ENCODE measurements at regions not wholly inside any gene's neighbourhood (a gene's known extent, or its start where the extent isn't known, plus 50 kb on each side); places are given as distances from the start of the nearest gene placed in this dataset.

DNA sequence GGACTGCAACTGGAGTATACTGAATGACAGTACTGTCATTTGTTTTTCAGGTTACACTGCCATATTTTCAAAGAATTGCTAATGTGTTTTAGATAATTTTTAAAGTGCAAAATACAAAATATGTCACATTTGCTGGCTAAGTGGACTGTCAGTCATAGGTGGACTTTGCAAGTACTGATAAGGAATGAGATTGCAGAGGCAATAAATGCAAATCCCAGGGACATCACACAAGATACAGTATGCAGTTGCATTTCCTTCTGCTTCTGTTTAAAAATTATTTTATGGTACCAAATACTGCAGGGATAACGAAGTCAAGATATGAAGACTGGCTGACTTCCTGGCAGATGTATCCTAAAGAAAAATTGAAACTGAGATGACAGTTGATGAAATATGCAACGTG is 237.6 kb upstream of the MAGI2 start:
- no peak overlapping the region for H3K27ac Mint-ChIP-seq
- intact Hi-C loops (cut with DNase I, micrococcal nuclease), result no loop called here
- H3K4me1 Mint-ChIP-seq, result no peaks in the 10 kb centered on the region
- CTCF ChIA-PET, result no interaction called here
- POLR2A ChIA-PET, result no interaction called here
- no peaks in the 10 kb centered on the region for H3K36me3 Mint-ChIP-seq (ENCODE audit: low read depth)
- no peaks in the 10 kb centered on the region for H3K27me3 Mint-ChIP-seq
- DNase-seq, result no peak
- no peak for ATAC-seq
- peaks cover 2% of the 10 kb centered on the region for H3K9me3 Mint-ChIP-seq (ENCODE audit: low read depth)
- H3K4me3 Mint-ChIP-seq, result no peak overlapping the region

- Mint-ChIP-seq H3K27ac (no peak overlapping the region), H3K9me3 (ENCODE audit: low read depth) (peaks cover 2% of the 10 kb centered on the region), H3K4me3 (no peak overlapping the region), H3K4me1 (no peaks in the 10 kb centered on the region), H3K36me3 (ENCODE audit: low read depth) (no peaks in the 10 kb centered on the region), H3K27me3 (no peaks in the 10 kb centered on the region)
- ATAC-seq (no peak), DNase-seq (no peak)
- intact Hi-C loops (cut with DNase I, micrococcal nuclease), result no loop called here
- POLR2A ChIA-PET, result no interaction called here
- CTCF ChIA-PET, result no interaction called here
Measured at GRCh38 chr7:79684384-79684783, 230.9 kb upstream of the MAGI2 start.

GRCh38 chr7:79683916-79684315 is 230.4 kb upstream of the MAGI2 start:
- Mint-ChIP-seq H3K4me1 (no peaks in the 10 kb centered on the region), H3K4me3 (no peak overlapping the region), H3K27ac (no peak overlapping the region), H3K9me3 (ENCODE audit: low read depth) (peaks cover 2% of the 10 kb centered on the region), H3K36me3 (ENCODE audit: low read depth) (no peaks in the 10 kb centered on the region), H3K27me3 (no peaks in the 10 kb centered on the region)
- ChIA-PET CTCF (no interaction called here), POLR2A (no interaction called here)
- ATAC-seq, result no peak
- no peak for DNase-seq
- intact Hi-C loops (cut with DNase I, micrococcal nuclease), result no loop called here

GRCh38 chr7:79683185-79683890 is 229.9 kb upstream of the MAGI2 start:
- Mint-ChIP-seq H3K36me3 (ENCODE audit: low read depth) (no peaks in the 10 kb centered on the region), H3K9me3 (ENCODE audit: low read depth) (peaks cover 2% of the 10 kb centered on the region), H3K4me3 (no peak overlapping the region), H3K27ac (no peak overlapping the region), H3K27me3 (no peaks in the 10 kb centered on the region), H3K4me1 (no peaks in the 10 kb centered on the region)
- ChIA-PET CTCF (no interaction called here), POLR2A (no interaction called here)
- DNase-seq (no peak), ATAC-seq (no peak)
- intact Hi-C loops (cut with DNase I, micrococcal nuclease), result no loop called here

DNA sequence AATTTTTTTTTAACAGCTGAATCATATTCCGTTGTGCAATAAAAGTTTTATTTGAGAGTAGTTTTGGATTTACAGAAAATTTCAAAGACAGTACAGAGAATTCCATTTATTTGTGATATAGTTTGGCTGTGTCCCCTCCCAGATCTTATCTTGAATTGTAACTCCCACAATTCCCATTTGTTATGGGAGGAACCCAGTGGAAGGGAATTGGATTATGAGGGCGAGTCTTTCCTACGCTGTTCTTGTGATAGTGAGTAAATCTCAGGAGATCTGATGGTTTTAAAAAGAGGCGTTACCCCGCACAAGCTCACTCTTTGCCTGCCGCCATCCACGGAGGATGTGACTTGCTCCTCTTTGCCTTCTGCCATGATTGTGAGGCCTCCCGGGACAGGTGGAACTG is 228.0 kb upstream of the MAGI2 start:
- POLR2A ChIA-PET, result no interaction called here

GRCh38 chr7:79673969-79674368 is 220.5 kb upstream of the MAGI2 start:
- H3K27ac Mint-ChIP-seq, result no peak overlapping the region
- DNase-seq (no peak), ATAC-seq (no peak)
- no peaks in the 10 kb centered on the region for H3K27me3 Mint-ChIP-seq
- H3K4me1 Mint-ChIP-seq, result no peaks in the 10 kb centered on the region
- no peaks in the 10 kb centered on the region for H3K36me3 Mint-ChIP-seq (ENCODE audit: low read depth)
- no peak overlapping the region for H3K4me3 Mint-ChIP-seq
- intact Hi-C loops (cut with DNase I, micrococcal nuclease), result no loop called here
- ChIA-PET POLR2A (no interaction called here), CTCF (interaction anchor here (0.7 kb wide), 1 partner anchor 115 kb away, joined by 3 read pairs; no protein-coding TSS in a partner anchor)
- peaks cover 9% of the 10 kb centered on the region for H3K9me3 Mint-ChIP-seq (ENCODE audit: low read depth)

More for the DNA sequence above, 228.0 kb upstream of the MAGI2 start:
- Mint-ChIP-seq H3K4me3 (no peak overlapping the region), H3K4me1 (no peaks in the 10 kb centered on the region), H3K27ac (no peak overlapping the region), H3K27me3 (no peaks in the 10 kb centered on the region), H3K36me3 (ENCODE audit: low read depth) (no peaks in the 10 kb centered on the region), H3K9me3 (ENCODE audit: low read depth) (peaks cover 2% of the 10 kb centered on the region)
- ATAC-seq, result no peak
- intact Hi-C loops (cut with DNase I, micrococcal nuclease), result no loop called here
- CTCF ChIA-PET, result no interaction called here
- no peak for DNase-seq

DNA sequence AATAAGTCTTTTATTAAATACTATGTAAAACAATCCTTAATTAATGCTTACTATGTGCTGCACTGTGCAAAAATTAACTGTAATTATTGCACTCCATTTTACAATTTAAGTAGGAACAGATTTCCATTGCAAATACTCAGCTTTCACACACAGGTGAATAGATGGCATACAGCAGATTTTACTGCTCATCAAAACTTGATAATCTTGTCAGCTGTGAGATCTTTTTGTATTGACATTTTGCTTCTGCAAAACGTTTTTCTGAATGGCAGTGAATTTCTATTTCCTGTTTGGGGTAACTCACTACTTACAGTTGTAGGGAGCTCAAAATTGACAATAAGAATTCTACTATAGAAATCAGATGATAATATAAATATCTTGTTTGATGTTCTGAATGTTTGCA is 220.0 kb upstream of the MAGI2 start:
- ChIA-PET POLR2A (no interaction called here), CTCF (no interaction called here)
- Mint-ChIP-seq H3K9me3 (ENCODE audit: low read depth) (peaks cover 9% of the 10 kb centered on the region), H3K4me1 (no peaks in the 10 kb centered on the region), H3K27ac (no peak overlapping the region), H3K27me3 (no peaks in the 10 kb centered on the region), H3K4me3 (no peak overlapping the region), H3K36me3 (ENCODE audit: low read depth) (no peaks in the 10 kb centered on the region)
- no peak for DNase-seq
- intact Hi-C loops (cut with DNase I, micrococcal nuclease), result no loop called here
- no peak for ATAC-seq

DNA sequence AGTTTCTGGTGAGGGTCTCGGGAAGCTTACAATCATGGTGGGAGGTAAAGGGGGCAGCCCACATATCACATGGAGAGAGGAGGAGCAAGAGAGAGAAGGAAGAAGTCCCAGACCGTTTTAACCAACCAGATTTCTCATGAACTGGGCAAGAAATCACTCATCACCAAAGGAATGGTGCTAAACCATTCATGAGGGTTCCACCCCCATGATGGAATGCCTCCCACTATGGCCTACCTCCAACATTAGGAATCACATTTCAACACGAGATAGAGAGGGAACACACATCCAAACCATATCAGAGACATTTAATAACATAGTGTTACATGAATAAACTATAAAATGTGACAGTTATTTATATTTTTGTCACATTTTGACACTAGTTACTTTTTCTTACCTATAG is 214.8 kb upstream of the MAGI2 start:
- no peaks in the 10 kb centered on the region for H3K36me3 Mint-ChIP-seq (ENCODE audit: low read depth)
- no peaks in the 10 kb centered on the region for H3K4me1 Mint-ChIP-seq
- H3K27ac Mint-ChIP-seq, result no peak overlapping the region
- POLR2A ChIA-PET, result no interaction called here
- H3K27me3 Mint-ChIP-seq, result no peaks in the 10 kb centered on the region
- CTCF ChIA-PET, result no interaction called here
- H3K4me3 Mint-ChIP-seq, result no peak overlapping the region
- DNase-seq (no peak), ATAC-seq (no peak)
- peaks cover 9% of the 10 kb centered on the region for H3K9me3 Mint-ChIP-seq (ENCODE audit: low read depth)
- intact Hi-C loops (cut with DNase I, micrococcal nuclease), result no loop called here

GRCh38 chr7:79666472-79666871 is 213.0 kb upstream of the MAGI2 start:
- Mint-ChIP-seq H3K36me3 (ENCODE audit: low read depth) (no peaks in the 10 kb centered on the region), H3K4me3 (no peak overlapping the region), H3K27ac (no peak overlapping the region), H3K9me3 (ENCODE audit: low read depth) (peaks cover 7% of the 10 kb centered on the region), H3K4me1 (no peaks in the 10 kb centered on the region), H3K27me3 (no peaks in the 10 kb centered on the region)
- intact Hi-C loops (cut with DNase I, micrococcal nuclease), result no loop called here
- ChIA-PET POLR2A (no interaction called here), CTCF (no interaction called here)
- DNase-seq (no peak), ATAC-seq (no peak)

DNA sequence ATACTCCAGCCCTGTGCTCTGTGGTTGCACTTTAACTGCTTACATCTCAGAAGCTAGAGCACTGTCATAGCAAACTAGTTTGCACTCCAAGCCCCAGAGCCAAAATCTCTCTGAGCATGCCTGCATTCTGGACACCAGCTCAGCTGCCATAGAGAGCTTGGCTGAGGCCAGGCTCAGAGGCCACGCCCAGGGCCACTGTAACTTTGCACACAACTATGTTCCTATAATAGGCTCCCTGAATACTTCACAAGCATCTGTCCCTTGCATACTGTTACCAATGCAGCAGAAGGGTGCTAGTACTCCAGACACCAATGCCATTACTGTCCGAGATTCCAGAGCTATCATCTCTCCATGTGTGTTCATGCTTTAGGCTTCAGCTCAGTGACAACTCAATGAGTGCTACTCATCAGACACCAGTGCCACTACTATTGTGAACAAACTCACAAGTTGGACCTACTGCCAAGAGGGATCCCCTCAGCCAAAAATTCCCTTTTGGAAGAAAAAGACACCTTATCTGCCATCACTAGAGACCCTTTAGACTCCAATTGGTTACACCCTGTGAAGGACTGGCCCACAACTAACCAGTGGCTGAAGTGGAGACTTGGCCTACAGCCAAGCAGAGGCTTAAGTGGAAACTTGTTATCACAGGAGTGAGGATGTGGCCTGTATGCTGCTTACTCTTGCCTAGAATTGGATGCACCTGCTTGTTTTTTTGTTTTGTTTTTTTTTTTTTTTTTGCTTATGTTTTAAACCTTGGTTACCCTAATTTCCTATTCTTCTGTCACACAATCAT is 211.6 kb upstream of the MAGI2 start:
- H3K27ac Mint-ChIP-seq, result no peak overlapping the region
- ChIA-PET POLR2A (no interaction called here), CTCF (no interaction called here)
- no peaks in the 10 kb centered on the region for H3K27me3 Mint-ChIP-seq
- intact Hi-C loops (cut with DNase I, micrococcal nuclease), result no loop called here
- no peaks in the 10 kb centered on the region for H3K36me3 Mint-ChIP-seq (ENCODE audit: low read depth)
- no peak overlapping the region for H3K4me3 Mint-ChIP-seq
- no peak for ATAC-seq
- peaks cover 5% of the 10 kb centered on the region for H3K9me3 Mint-ChIP-seq (ENCODE audit: low read depth)
- H3K4me1 Mint-ChIP-seq, result no peaks in the 10 kb centered on the region
- no peak for DNase-seq

DNA sequence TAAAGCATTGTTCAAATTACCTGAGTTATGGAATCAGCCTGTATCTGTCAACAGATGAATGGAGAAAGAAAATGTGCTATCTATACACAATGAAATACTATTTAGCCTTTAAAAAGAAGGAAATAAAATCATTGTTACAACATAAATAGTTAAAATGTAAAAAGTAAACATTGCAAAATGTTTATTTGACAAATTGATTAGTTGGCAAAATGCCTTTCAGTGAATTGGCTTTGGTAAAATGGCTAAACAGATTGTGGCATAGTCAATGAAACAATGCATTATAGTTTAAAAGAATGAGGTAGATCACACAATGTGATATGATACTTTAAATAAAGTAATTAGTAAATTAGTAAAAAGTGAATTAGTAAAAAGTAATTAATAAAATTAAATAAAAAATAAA is 204.8 kb upstream of the MAGI2 start:
- DNase-seq (no peak), ATAC-seq (no peak)
- Mint-ChIP-seq H3K27me3 (no peaks in the 10 kb centered on the region), H3K4me1 (no peaks in the 10 kb centered on the region), H3K9me3 (ENCODE audit: low read depth) (no peaks in the 10 kb centered on the region), H3K27ac (no peak overlapping the region), H3K4me3 (no peak overlapping the region), H3K36me3 (ENCODE audit: low read depth) (no peaks in the 10 kb centered on the region)
- POLR2A ChIA-PET, result no interaction called here
- intact Hi-C loops (cut with DNase I, micrococcal nuclease), result no loop called here
- CTCF ChIA-PET, result no interaction called here

GRCh38 chr7:79653136-79653631 is 199.7 kb upstream of the MAGI2 start:
- H3K4me3 Mint-ChIP-seq, result no peak overlapping the region
- peaks cover 3% of the 10 kb centered on the region for H3K9me3 Mint-ChIP-seq (ENCODE audit: low read depth)
- POLR2A ChIA-PET, result no interaction called here
- no peaks in the 10 kb centered on the region for H3K27me3 Mint-ChIP-seq
- ATAC-seq (no peak), DNase-seq (no peak)
- intact Hi-C loops (cut with DNase I, micrococcal nuclease), result no loop called here
- H3K4me1 Mint-ChIP-seq, result no peaks in the 10 kb centered on the region
- CTCF ChIA-PET, result interaction anchor here (0.8 kb wide), 1 partner anchor 58 kb away, joined by 3 read pairs; no protein-coding TSS in a partner anchor
- H3K36me3 Mint-ChIP-seq (ENCODE audit: low read depth), result no peaks in the 10 kb centered on the region
- H3K27ac Mint-ChIP-seq, result no peak overlapping the region

All from activated CD4-positive, alpha-beta T cell treated with anti-CD3 and anti-CD28 coated beads for 36 hours (primary cell).